GM21737 (cell line): ENCODE measurements at regions not wholly inside any gene's neighbourhood (a gene's known extent, or its start where the extent isn't known, plus 50 kb on each side); places are given as distances from the start of the nearest gene placed in this dataset.
"Not testable (repeated sequence)": the region's sequence is repeated elsewhere in the genome, so short reads cannot be mapped to it uniquely, and the experiment has no call there.

Experiments
- ATAC-seq: cut with Tn5 transposase; IDR thresholded peaks from one replicate; pipeline ENCODE4 v1.9.1; 2021; ENCODE audit warnings: mild to moderate bottlenecking, moderate library complexity; ENCODE audit not compliant: unreplicated experiment

DNA sequence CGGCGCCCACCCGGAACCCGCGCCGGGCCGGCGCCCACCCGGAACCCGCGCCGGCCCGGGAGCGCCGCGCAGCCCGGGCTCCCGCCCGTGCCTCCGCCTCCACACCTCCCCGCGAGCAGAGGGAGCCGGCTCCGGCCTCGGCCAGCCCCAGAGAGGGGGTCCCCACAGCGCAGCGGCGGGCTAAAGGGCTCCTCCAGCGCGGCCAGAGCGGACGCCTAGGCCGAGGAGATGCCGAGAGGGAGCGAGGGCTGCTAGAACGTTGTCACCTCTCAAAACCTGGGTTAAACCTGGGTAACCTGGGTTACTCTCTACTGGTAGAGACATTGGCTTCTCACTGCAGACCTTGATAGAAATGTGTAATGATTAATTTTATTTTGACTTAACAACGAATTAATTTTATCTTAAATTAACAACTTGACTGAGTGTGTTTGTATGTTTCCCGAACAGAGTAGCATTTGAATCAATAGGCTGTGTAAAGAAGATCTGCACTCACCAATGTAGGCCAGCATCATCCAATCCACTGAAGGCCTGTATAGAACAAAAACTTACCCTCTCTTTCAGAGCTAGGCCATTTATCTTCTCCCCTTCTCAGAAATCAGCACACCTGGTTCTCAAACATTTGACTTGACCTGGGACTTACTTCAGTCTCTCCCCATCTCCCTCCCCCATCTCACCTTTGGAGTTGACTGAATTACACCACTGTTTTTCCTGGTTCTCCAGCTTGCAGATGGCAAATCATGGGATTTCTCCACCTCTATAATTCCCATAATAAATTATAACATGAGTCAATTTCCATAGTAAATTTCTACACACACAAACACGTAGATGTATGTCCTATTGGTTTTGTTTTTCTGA lies 242.7 kb downstream of the ASXL3 start:
- no peak for ATAC-seq

DNA sequence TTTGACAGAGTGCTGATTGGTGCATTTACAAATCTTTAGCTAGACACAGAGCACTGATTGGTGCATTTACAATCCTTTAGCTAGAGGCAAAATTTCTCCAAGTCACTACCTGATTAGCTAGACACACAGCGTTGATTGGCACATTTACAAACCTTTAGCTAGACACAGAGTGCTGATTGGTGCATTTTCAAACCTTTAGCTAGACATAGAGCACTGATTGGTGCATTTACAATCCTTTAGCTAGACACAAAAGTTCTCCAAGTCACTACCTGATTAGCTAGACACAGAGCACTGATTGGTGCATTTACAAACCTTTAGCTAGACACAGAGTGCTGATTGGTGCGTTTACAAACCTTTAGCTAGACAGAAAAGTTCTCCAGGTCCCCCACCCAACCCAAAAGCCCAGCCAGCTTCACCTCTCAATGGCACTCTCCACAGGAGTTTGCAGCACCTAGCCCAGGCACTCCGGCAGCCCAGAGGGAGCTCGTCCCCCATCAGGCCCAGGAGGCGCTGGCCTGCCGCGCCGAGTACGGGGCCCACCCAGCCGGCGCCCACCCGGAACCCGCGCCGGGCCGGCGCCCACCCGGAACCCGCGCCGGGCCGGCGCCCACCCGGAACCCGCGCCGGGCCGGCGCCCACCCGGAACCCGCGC lies 241.8 kb downstream of the ASXL3 start:
- not testable (repeated sequence) for ATAC-seq

DNA sequence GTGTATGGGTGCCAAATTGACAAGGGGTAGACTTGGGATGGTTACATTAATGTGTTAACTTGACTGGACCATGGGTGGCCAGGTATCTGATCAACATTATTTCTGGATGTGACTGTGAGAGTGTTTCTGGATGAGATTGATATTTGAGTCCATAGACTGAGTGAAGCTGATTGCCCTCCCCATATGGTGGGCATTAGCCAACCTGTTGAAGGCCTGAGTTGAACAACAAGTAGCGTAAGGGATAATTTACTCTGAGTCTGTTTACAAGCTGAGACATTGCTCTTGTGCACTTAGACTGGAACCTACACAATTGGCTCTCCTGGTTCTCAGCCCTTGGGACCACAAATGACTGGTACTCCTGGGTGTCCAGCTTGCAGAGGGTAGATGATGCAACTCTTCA lies 240.1 kb downstream of the ASXL3 start:
- ATAC-seq = no peak

DNA sequence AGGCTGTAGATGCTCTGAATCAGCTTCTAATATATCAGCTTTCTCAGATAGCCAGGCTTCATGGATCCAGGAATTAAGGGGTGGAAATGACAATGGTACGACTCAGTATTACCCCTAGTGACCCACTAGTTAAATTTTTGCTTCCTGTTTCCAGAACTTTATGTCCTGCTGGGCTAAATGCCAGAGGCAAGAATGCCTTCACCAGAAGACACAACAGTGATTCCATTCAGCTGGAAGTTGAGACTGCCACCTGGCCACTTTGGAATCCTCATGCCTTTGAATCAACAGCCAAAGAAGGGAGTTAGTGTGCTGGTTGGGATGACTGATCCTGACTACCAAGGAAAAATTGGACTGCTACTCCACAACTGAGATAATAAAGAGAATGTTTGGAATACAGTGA lies 239.1 kb downstream of the ASXL3 start:
- no peak for ATAC-seq

DNA sequence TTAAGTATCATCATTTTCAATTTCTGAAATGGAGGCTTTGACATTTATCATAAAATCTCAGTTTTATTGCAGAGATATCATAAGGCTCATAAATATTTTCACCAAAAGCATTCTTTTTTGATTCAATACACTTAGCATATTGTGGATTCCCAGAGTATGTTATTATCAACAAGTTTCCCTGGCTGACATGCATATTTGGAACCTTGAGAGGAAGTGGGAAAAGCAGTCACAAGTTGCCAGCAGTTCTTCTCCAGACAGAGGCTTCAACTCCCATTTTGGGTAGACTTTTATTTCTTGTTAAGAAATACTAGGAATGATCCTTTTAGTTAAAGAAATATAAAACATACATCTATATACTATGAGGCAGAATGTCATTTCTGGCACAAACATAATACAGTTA lies 236.5 kb downstream of the ASXL3 start:
- no peak for ATAC-seq

DNA sequence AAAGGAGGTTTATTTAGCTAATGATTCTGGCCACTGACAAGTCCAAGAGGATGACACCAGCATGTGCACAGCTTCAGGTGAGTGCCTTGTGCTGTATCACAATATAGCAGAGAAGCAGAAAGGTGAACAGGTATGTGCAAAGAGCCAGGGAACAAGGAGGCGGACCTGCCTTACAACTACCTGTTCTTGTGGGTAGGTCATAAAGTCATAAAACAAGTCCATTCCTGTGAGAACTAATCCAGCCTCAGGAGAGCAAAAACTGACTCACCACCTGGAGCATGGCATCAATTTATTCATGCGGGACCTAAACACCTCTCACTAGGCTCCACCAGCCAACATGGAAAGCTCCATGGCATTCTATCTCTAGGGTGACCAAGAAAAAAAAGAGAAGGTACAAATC lies 234.2 kb downstream of the ASXL3 start:
- no peak for ATAC-seq

DNA sequence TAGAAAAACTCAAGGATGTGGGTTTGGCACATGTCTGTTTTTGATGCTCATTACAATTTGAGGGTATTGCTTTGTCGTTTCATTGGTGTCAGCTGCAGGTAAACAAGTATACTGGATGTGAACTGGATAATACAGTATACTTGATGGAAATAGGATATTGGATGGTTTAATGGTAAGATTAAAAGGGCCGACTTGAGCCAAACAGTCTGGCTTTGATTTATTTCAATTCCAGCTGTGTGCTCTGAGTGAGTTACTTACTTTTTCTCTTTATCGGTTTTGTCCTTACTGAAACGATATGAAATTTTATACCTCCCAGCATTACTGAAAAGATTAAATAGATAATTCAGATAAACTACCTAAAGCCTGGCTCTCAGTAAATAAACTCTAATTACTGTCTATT lies 227.6 kb downstream of the ASXL3 start:
- no peak for ATAC-seq

DNA sequence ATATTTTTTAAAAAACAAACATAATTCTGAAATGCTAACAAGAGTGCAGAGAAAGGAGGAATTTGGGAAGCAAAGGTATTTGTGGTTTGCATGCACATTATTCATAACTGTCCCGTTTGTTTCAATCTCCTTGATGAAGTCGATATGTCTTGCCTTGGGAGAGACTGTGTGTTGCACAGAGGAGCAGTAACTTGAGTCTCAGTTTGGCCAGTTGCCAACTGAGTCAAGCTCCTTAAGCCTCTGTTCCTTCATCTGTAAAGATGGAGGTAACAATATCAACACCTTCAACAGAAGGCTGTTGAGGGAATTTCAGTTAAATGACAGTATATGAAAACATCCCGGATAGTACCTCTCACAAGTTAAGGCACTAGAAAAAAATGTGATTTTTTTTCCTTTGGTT lies 226.2 kb downstream of the ASXL3 start:
- ATAC-seq = no peak

DNA sequence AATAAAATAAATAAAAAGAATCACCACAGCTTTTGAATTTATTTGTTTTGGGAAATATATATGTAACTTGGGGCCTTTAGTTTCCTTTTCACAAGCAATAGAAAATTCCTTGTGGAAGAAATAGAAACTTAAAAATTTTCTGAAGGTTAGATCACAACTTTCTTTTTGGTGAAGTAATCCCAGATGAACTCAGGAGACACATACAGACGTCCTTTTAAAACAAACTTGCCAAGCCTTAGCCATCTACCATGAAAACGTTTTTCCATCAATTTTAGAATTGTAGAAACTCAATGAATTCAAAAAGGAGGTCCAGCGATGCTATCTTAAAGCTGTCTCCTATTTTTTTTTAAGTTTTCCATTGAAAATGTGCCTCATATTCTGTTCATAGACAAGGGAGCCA lies 225.6 kb downstream of the ASXL3 start:
- ATAC-seq = no peak

DNA sequence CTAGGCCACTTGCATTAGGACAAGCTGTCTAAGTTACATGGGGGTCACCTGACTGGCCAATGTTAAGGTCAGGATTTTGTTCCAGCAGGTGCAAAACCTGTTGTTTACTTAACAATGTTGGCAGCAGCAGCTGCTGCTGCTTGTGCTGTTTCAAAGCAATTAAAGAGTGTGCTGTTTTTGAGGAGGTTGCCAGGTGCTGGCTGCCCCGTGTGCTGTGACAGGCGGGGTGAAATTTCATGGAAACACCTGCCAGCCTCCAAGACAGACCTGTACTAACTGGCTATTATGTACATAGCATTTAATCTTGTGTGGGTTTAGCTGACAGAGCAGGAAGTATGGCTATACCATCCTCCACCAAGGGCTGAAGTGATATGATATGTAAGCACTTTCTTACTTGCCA lies 224.9 kb downstream of the ASXL3 start:
- ATAC-seq = no peak
